ENCODE measurements at regions not wholly inside any gene's neighbourhood (a gene's known extent, or its start where the extent isn't known, plus 50 kb on each side); places are given as distances from the start of the nearest gene placed in this dataset.

DNA sequence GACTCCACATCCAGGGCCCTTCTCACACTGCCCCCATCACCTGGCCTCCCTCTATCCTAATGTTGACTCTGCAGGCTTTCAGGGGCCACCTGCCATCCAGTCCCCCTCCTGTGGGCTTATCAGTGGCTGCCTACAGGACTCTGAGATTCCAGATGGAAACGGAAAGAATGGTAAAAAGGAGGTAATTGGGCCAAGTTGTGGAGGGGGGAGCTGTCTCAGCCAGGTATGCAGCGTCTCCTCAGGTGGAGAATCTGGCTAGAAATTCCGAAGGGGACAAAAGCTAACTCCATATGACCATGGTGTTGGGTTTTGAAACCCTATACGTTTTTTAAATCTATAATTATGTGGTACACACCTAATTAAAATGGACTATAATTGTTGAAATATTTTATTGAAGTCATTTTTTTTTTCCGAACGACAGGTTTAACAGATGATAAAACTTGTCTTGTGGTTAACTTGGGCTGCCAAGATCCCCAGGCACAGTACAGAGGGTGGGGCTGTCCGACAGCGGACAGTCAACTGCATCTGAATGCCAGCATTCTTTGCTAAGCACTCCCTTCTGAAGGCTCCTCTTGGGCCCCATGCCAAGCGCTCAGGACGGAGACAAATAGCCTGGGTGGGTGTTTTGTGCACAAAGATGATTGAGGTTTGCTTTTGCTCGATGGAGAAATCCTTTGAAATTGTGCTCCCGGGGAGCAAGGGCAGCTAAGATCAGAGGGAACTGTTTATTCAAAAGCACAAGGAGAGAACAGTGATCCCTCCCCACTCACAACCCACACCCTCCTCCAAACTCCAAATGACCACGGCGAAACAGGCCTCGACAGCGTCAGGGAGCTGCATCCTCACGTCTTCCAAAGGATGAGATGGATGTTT is 365.6 kb downstream of the BCL11B start (continued):
- TF ChIP-seq, protein P1, sequence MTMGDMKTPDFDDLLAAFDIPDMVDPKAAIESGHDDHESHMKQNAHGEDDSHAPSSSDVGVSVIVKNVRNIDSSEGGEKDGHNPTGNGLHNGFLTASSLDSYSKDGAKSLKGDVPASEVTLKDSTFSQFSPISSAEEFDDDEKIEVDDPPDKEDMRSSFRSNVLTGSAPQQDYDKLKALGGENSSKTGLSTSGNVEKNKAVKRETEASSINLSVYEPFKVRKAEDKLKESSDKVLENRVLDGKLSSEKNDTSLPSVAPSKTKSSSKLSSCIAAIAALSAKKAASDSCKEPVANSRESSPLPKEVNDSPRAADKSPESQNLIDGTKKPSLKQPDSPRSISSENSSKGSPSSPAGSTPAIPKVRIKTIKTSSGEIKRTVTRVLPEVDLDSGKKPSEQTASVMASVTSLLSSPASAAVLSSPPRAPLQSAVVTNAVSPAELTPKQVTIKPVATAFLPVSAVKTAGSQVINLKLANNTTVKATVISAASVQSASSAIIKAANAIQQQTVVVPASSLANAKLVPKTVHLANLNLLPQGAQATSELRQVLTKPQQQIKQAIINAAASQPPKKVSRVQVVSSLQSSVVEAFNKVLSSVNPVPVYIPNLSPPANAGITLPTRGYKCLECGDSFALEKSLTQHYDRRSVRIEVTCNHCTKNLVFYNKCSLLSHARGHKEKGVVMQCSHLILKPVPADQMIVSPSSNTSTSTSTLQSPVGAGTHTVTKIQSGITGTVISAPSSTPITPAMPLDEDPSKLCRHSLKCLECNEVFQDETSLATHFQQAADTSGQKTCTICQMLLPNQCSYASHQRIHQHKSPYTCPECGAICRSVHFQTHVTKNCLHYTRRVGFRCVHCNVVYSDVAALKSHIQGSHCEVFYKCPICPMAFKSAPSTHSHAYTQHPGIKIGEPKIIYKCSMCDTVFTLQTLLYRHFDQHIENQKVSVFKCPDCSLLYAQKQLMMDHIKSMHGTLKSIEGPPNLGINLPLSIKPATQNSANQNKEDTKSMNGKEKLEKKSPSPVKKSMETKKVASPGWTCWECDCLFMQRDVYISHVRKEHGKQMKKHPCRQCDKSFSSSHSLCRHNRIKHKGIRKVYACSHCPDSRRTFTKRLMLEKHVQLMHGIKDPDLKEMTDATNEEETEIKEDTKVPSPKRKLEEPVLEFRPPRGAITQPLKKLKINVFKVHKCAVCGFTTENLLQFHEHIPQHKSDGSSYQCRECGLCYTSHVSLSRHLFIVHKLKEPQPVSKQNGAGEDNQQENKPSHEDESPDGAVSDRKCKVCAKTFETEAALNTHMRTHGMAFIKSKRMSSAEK (CRISPR knock-in tag; IDR thresholded peaks at IDR 0.05; ENCODE audit: borderline replicate concordance), result no peak

DNA sequence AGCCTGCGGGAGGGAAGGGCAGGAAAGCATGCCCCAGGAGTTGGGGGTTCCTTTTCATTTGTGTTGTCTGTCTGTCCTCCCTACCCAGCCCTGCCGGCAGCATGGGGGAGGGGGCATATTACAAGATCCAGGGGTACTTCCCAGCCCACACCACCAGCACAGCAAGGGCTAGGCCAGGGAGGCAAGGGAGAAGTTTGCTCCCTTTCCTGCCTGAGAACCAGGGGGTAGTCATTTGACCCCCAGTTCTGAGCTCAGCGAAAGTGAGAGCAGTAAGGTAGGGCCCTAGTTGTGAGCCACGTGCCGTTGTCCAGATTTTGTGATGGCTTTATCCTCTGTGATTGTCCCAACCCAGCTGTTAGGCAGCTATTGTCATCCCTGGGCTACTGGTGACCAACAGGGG is 364.7 kb downstream of the BCL11B start:
- POLR2A ChIA-PET, result no interaction called here
- Mint-ChIP-seq H3K9me3 (no peaks in the 10 kb centered on the region), H3K36me3 (no peaks in the 10 kb centered on the region), H3K27me3 (ENCODE audit: low read depth) (peaks cover 2% of the 10 kb centered on the region; the same call in 1 of the 2 replicates), H3K4me1 (peaks cover 24% of the 10 kb centered on the region), H3K4me3 (no peak overlapping the region), H3K27ac (no peak overlapping the region)
- no peak for TF ChIP-seq FOXJ3 (CRISPR knock-in tag; IDR thresholded peaks at IDR 0.05; ENCODE audit: borderline replicate concordance)
- no peak for TF ChIP-seq IRF2 (CRISPR knock-in tag; IDR thresholded peaks at IDR 0.05; ENCODE audit: borderline replicate concordance, low read depth)
- TF ChIP-seq, protein P2, sequence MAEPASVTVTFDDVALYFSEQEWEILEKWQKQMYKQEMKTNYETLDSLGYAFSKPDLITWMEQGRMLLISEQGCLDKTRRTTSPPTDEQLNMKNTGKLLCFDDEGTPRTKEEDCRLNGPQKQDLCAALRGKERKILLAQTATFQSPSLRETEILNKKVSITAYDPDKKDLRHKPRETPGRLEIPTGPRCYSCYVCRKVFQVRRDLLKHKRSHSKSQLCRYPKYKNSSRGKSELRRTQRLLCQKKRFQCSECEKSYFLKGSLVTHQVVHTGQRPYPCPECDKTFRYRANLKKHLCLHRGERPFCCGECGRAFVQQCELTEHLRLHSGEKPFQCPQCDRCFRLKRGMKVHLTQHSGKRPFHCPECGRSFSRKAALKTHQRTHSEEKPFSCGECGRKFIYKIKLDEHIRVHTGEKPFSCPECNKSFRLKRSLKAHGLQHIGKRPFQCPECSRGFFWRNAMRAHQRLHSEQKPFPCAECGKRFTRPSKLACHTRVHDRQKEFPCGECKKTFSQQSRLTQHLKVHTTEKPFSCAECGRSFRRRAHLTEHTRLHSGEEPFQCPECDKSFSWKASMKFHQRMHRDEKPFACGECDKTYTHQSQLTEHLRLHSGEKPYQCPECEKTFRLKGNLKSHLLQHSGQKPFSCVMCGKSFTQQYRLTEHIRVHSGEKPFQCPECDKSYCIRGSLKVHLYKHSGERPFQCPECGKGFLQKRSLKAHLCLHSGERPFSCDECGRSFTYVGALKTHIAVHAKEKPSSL (CRISPR knock-in tag; conservative IDR thresholded peaks at IDR 0.05), result no peak
- TF ChIP-seq, protein P3, sequence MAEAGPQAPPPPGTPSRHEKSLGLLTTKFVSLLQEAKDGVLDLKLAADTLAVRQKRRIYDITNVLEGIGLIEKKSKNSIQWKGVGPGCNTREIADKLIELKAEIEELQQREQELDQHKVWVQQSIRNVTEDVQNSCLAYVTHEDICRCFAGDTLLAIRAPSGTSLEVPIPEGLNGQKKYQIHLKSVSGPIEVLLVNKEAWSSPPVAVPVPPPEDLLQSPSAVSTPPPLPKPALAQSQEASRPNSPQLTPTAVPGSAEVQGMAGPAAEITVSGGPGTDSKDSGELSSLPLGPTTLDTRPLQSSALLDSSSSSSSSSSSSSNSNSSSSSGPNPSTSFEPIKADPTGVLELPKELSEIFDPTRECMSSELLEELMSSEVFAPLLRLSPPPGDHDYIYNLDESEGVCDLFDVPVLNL (CRISPR knock-in tag; IDR thresholded peaks at IDR 0.05; ENCODE audit: borderline replicate concordance, low read depth), result no peak
- no peak for TF ChIP-seq CREB1 (CRISPR knock-in tag; IDR thresholded peaks at IDR 0.05)
- TF ChIP-seq, protein P4, sequence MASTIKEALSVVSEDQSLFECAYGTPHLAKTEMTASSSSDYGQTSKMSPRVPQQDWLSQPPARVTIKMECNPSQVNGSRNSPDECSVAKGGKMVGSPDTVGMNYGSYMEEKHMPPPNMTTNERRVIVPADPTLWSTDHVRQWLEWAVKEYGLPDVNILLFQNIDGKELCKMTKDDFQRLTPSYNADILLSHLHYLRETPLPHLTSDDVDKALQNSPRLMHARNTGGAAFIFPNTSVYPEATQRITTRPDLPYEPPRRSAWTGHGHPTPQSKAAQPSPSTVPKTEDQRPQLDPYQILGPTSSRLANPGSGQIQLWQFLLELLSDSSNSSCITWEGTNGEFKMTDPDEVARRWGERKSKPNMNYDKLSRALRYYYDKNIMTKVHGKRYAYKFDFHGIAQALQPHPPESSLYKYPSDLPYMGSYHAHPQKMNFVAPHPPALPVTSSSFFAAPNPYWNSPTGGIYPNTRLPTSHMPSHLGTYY (CRISPR knock-in tag; IDR thresholded peaks at IDR 0.05), result no peak
- CTCF ChIA-PET, result interaction anchor here (1.2 kb wide), 1 partner anchor 129 kb away, joined by 3 read pairs; no protein-coding TSS in a partner anchor
- DNase-seq (ENCODE audit: low spot score) (no peak), ATAC-seq (no peak; the same call in 1 of the 2 replicates)

DNA sequence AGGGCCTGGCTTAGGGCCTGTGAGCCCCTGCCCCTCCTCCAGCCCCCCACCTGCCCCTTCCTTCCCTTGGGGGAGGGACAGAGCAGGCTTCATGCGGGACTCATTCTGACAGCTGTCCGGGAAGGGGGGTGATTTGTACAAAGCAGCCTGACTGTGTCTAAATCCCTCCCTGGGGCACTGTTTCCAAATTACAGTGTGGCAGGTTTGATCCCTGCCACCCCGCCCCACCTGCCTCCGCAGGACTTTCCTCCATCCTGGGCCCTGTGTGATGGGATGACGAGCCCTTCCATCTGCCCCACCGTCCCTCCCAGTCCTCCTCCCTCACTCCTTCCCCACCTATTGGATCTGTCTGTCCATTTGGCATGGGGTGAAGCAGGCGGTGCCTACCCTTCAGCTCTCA is 363.9 kb downstream of the BCL11B start:
- Mint-ChIP-seq H3K4me3 (no peak overlapping the region), H3K27ac (no peak overlapping the region), H3K36me3 (no peaks in the 10 kb centered on the region), H3K27me3 (ENCODE audit: low read depth) (peaks cover 2% of the 10 kb centered on the region; the same call in 1 of the 2 replicates), H3K9me3 (no peaks in the 10 kb centered on the region), H3K4me1 (peaks cover 24% of the 10 kb centered on the region)
- ATAC-seq (no peak; the same call in 1 of the 2 replicates), DNase-seq (ENCODE audit: low spot score) (no peak)
- CTCF ChIA-PET, result no interaction called here
- TF ChIP-seq CREM (CRISPR knock-in tag; IDR thresholded peaks at IDR 0.05) (no peak), JUN (CRISPR knock-in tag; IDR thresholded peaks at IDR 0.05) (no peak), TCF7 (CRISPR knock-in tag; IDR thresholded peaks at IDR 0.05; ENCODE audit: low read depth) (no peak), RORB (CRISPR knock-in tag; IDR thresholded peaks at IDR 0.05) (no peak), GTF2I (CRISPR knock-in tag; conservative IDR thresholded peaks at IDR 0.05) (no peak), TP53 (CRISPR knock-in tag; IDR thresholded peaks at IDR 0.05) (no peak)
- TF ChIP-seq, protein P5, sequence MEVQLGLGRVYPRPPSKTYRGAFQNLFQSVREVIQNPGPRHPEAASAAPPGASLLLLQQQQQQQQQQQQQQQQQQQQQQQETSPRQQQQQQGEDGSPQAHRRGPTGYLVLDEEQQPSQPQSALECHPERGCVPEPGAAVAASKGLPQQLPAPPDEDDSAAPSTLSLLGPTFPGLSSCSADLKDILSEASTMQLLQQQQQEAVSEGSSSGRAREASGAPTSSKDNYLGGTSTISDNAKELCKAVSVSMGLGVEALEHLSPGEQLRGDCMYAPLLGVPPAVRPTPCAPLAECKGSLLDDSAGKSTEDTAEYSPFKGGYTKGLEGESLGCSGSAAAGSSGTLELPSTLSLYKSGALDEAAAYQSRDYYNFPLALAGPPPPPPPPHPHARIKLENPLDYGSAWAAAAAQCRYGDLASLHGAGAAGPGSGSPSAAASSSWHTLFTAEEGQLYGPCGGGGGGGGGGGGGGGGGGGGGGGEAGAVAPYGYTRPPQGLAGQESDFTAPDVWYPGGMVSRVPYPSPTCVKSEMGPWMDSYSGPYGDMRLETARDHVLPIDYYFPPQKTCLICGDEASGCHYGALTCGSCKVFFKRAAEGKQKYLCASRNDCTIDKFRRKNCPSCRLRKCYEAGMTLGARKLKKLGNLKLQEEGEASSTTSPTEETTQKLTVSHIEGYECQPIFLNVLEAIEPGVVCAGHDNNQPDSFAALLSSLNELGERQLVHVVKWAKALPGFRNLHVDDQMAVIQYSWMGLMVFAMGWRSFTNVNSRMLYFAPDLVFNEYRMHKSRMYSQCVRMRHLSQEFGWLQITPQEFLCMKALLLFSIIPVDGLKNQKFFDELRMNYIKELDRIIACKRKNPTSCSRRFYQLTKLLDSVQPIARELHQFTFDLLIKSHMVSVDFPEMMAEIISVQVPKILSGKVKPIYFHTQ (CRISPR knock-in tag; IDR thresholded peaks at IDR 0.05), result no peak
- TF ChIP-seq, protein P6, sequence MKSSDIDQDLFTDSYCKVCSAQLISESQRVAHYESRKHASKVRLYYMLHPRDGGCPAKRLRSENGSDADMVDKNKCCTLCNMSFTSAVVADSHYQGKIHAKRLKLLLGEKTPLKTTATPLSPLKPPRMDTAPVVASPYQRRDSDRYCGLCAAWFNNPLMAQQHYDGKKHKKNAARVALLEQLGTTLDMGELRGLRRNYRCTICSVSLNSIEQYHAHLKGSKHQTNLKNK (CRISPR knock-in tag; IDR thresholded peaks at IDR 0.05), result no peak
- POLR2A ChIA-PET, result no interaction called here

Measured in WTC11 (cell line).